ENCODE measurements at regions not wholly inside any gene's neighbourhood (a gene's known extent, or its start where the extent isn't known, plus 50 kb on each side); places are given as distances from the start of the nearest gene placed in this dataset.

DNA sequence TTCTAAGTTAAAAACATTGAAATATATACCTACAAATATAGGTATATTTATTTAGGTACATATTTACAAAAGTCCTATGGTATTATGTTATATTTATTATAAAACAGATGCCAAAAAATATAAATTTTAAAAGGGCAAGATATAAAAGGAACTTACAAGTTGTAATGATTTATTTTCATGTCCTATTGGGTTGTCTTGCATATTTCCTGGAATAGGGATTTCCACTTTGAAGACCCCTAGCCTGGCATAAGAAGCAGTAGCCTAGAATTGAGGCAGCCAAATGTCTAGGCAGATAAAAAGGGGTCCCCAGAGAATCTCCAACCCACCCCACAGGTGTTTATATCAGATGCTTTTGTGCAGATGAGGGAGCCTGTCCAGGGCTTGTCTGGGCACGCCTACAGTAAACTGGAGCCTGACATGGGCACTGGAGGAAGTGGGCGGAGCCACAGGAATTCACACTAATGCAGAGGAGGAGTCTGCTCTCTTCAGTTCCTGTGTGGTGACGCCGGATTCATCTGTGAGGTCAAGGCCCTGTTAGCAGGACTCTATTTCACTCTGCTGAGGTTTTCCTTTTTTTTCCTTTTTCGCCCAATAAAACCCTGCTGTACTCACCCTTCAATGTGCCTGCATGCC is 1088.9 kb upstream of the PIK3C3 start:
- no peak for TF ChIP-seq POLR2A (IDR thresholded peaks at IDR 0.05)
- TF ChIP-seq, protein P1, sequence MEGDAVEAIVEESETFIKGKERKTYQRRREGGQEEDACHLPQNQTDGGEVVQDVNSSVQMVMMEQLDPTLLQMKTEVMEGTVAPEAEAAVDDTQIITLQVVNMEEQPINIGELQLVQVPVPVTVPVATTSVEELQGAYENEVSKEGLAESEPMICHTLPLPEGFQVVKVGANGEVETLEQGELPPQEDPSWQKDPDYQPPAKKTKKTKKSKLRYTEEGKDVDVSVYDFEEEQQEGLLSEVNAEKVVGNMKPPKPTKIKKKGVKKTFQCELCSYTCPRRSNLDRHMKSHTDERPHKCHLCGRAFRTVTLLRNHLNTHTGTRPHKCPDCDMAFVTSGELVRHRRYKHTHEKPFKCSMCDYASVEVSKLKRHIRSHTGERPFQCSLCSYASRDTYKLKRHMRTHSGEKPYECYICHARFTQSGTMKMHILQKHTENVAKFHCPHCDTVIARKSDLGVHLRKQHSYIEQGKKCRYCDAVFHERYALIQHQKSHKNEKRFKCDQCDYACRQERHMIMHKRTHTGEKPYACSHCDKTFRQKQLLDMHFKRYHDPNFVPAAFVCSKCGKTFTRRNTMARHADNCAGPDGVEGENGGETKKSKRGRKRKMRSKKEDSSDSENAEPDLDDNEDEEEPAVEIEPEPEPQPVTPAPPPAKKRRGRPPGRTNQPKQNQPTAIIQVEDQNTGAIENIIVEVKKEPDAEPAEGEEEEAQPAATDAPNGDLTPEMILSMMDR (IDR thresholded peaks at IDR 0.05) = no peak

All from testis (tissue), 2 donors.